ENCODE measurements at regions not wholly inside any gene's neighbourhood (a gene's known extent, or its start where the extent isn't known, plus 50 kb on each side); places are given as distances from the start of the nearest gene placed in this dataset.

DNA sequence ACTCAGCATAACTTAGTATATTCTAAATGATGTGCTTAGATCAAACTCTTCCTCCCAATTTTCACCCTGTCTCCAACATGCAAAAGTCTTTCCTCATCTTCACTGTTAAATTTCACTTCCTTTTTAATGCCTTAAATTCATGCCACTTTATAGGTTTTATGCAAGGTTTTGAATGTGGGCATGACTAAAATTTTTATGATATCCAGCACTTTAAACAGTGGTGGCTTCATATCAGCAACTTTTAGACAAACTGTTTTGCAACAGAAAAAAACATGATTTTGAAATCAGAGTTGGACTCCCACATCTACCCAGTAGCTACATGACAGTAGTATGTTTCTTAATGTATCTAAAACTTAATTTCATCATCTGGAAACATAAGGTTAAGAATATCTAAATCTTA is 84.7 kb upstream of the ZP4 start:
- no peak overlapping the region for H3K27ac ChIP-seq
- DNase-seq (ENCODE audit: low spot score) = no peak
- ChIA-PET POLR2A (ENCODE audit: low non-redundant PET) (no interaction called here), CTCF (no interaction called here)
- no peak for TF ChIP-seq CTCF (conservative IDR thresholded peaks at IDR 0.05; ENCODE audit: low read depth)

- ChIA-PET POLR2A (ENCODE audit: low non-redundant PET) (no interaction called here), CTCF (no interaction called here)
- DNase-seq (ENCODE audit: low spot score) = no peak
- H3K27ac ChIP-seq = no peak overlapping the region
- no peak for TF ChIP-seq CTCF (conservative IDR thresholded peaks at IDR 0.05; ENCODE audit: low read depth)
These were observed 81.5 kb upstream of the ZP4 start for GRCh38 chr1:237972186-237972585.

- POLR2A ChIA-PET (ENCODE audit: low non-redundant PET) = no interaction called here
- CTCF ChIA-PET = interaction anchor here (0.7 kb wide), 1 partner anchor 71 kb away, joined by 3 read pairs; no protein-coding TSS in a partner anchor
- no peak for DNase-seq (ENCODE audit: low spot score)
These were observed 72.3 kb upstream of the ZP4 start for GRCh38 chr1:237962985-237963384.

GRCh38 chr1:237961754-237962153 is 71.0 kb upstream of the ZP4 start:
- TF ChIP-seq CTCF (conservative IDR thresholded peaks at IDR 0.05; ENCODE audit: low read depth) = no peak

More at GRCh38 chr1:237962985-237963384, 72.3 kb upstream of the ZP4 start:
- no peak overlapping the region for H3K27ac ChIP-seq
- no peak for TF ChIP-seq CTCF (conservative IDR thresholded peaks at IDR 0.05; ENCODE audit: low read depth)

DNA sequence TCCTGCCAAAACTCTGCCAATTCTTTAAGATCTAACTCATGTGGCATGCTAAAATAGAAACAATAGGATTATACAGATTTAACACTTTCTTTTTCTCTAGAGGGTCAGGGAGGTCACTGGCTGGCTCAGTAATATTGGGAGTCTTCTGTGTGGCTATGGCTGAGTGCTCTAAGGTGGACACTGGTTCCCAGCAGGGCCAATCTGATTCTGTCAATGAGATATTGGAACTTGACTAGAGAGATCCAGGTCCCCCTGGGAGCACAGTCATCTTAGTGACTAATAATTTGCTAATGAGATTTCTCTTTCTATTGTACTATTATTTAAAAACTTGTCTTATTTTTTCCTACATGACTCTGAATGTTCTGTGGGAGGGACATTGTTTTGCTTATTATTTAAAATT is 69.1 kb upstream of the ZP4 start:
- TF ChIP-seq CTCF (conservative IDR thresholded peaks at IDR 0.05; ENCODE audit: low read depth) = no peak
- H3K27ac ChIP-seq = no peak overlapping the region
- CTCF ChIA-PET = interaction anchor here (0.6 to 0.7 kb wide), 2 partner anchors 375 to 632 kb away, joined by 3 read pairs; no protein-coding TSS in a partner anchor
- DNase-seq (ENCODE audit: low spot score) = no peak
- POLR2A ChIA-PET (ENCODE audit: low non-redundant PET) = interaction anchor here (0.6 kb wide), 1 partner anchor 69 kb away, joined by 6 read pairs; no protein-coding TSS in a partner anchor

More at GRCh38 chr1:237961754-237962153, 71.0 kb upstream of the ZP4 start:
- POLR2A ChIA-PET (ENCODE audit: low non-redundant PET) = no interaction called here
- no peak overlapping the region for H3K27ac ChIP-seq
- CTCF ChIA-PET = no interaction called here
- DNase-seq (ENCODE audit: low spot score) = no peak

GRCh38 chr1:237953238-237953637 is 62.5 kb upstream of the ZP4 start:
- POLR2A ChIA-PET (ENCODE audit: low non-redundant PET) = no interaction called here
- H3K27ac ChIP-seq = no peak overlapping the region
- TF ChIP-seq CTCF (conservative IDR thresholded peaks at IDR 0.05; ENCODE audit: low read depth) = no peak
- CTCF ChIA-PET = interaction anchor here (0.6 to 1.5 kb wide), 6 partner anchors 17 to 1075 kb away, joined by 3 to 8 read pairs (median 4); no protein-coding TSS in a partner anchor
- DNase-seq (ENCODE audit: low spot score) = no peak

Measured in RWPE1 (cell line).